BLaER1 treated with 17β-estradiol and CSF1 and Interleukin-3, amounts not matched to agents 10 nM and 100 nM (cell line): ENCODE measurements at regions not wholly inside any gene's neighbourhood (a gene's known extent, or its start where the extent isn't known, plus 50 kb on each side); places are given as distances from the start of the nearest gene placed in this dataset.

Source experiments
- H3K27ac ChIP-seq, 11 experiments: shearing (Covaris generic); formaldehyde crosslinking; 2 replicates each; pipeline ENCODE4 v1.8.1; 2022
- H3K27me3 ChIP-seq, 11 experiments: shearing (Covaris generic); formaldehyde crosslinking; 2 replicates each; pipeline ENCODE4 v1.8.1; 2022
- H3K36me3 ChIP-seq, 11 experiments: shearing (Covaris generic); formaldehyde crosslinking; 2 replicates each; pipeline ENCODE4 v1.8.1; 2022
- H3K4me1 ChIP-seq, 10 experiments: shearing (Covaris generic); formaldehyde crosslinking; 2 replicates each; pipeline ENCODE4 v1.8.1; 2022
- H3K4me2 ChIP-seq, 11 experiments: shearing (Covaris generic); formaldehyde crosslinking; 2 replicates each; pipeline ENCODE4 v1.8.1; 2022
- H3K4me3 ChIP-seq, 10 experiments: shearing (Covaris generic); formaldehyde crosslinking; 2 replicates each; pipeline ENCODE4 v1.8.1; 2022
- H3K9ac ChIP-seq, 11 experiments: shearing (Covaris generic); formaldehyde crosslinking; 2 replicates each; pipeline ENCODE4 v1.8.1; 2022
- H3K9me3 ChIP-seq, 11 experiments: shearing (Covaris generic); formaldehyde crosslinking; replicated peaks in 1 of 11; 2 replicates each; pipeline ENCODE4 v1.8.1; 2022
- H4K20me1 ChIP-seq, 11 experiments: shearing (Covaris generic); formaldehyde crosslinking; 2 replicates each; pipeline ENCODE4 v1.8.1; 2022
- Cebpa-rat ChIP-seq, 11 experiments: shearing (Covaris generic); IDR thresholded peaks; 2 replicates each; pipeline ENCODE4 v1.8.1; 2022

DNA sequence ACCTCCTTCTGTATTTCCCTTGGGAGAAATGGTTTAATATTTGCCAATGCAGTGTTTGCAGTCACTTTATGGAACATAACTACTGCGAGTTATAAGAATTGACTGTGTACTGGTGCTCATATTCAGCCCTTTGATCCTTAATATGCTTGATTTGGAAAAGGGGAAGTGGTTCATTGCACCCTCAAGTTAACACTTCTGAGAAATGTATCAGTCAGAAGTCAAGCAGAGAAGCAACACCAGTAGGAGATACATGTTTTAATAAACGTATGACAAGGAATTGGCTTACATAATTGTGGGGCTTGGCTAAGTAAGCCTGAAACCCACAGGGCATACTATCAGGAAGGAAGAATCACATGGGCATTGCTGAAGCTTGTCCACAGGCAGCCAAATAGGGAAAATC is 131.0 kb upstream of the SPRY4 start:
- no peak for TF ChIP-seq Cebpa-rat (IDR thresholded peaks at IDR 0.05)
- Histone ChIP-seq H3K36me3 (peaks cover 0 to 10% (median 0%) of the 10 kb centered on the region in 11 experiments; a peak in 1 of 22 replicates), H3K9ac (no peak overlapping the region), H3K4me3 (no peak overlapping the region), H3K4me1 (peaks cover 8 to 17% (median 11%) of the 10 kb centered on the region in 10 experiments; a peak in 18 of 20 replicates), H4K20me1 (no peaks in the 10 kb centered on the region), H3K9me3 (peaks cover 36 to 50% (median 39%) of the 10 kb centered on the region in 11 experiments), H3K27me3 (no peaks in the 10 kb centered on the region), H3K27ac (no peak overlapping the region), H3K4me2 (peak overlapping the region in 10 of 11 experiments; percentile 0 to 75 (median 20); a peak in 14 of 22 replicates)

GRCh38 chr5:142453932-142454331 is 129.1 kb upstream of the SPRY4 start:
- H3K4me3 ChIP-seq = no peak overlapping the region

GRCh38 chr5:142450419-142450818 is 125.6 kb upstream of the SPRY4 start:
- H3K27ac ChIP-seq = no peak overlapping the region
- TF ChIP-seq Cebpa-rat (IDR thresholded peaks at IDR 0.05) = no peak
- H4K20me1 ChIP-seq = no peaks in the 10 kb centered on the region
- peaks cover 11 to 24% (median 14%) of the 10 kb centered on the region in 11 experiments; a peak in 21 of 22 replicates for H3K9me3 ChIP-seq
- H3K4me1 ChIP-seq = peaks cover 0 to 20% (median 3%) of the 10 kb centered on the region in 10 experiments; a peak in 13 of 20 replicates
- no peaks in the 10 kb centered on the region for H3K36me3 ChIP-seq
- no peak overlapping the region for H3K4me3 ChIP-seq
- H3K4me2 ChIP-seq = no peak overlapping the region
- no peaks in the 10 kb centered on the region for H3K27me3 ChIP-seq
- H3K9ac ChIP-seq = no peak overlapping the region

More at GRCh38 chr5:142453932-142454331, 129.1 kb upstream of the SPRY4 start:
- Histone ChIP-seq H3K27ac (no peak overlapping the region), H3K4me1 (peaks cover 8 to 17% (median 11%) of the 10 kb centered on the region in 10 experiments; a peak in 18 of 20 replicates), H3K9ac (no peak overlapping the region), H3K27me3 (no peaks in the 10 kb centered on the region), H3K36me3 (peaks cover 0 to 8% (median 0%) of the 10 kb centered on the region in 11 experiments; a peak in 1 of 22 replicates), H3K4me2 (no peak overlapping the region), H4K20me1 (no peaks in the 10 kb centered on the region), H3K9me3 (peaks cover 27 to 43% (median 30%) of the 10 kb centered on the region in 11 experiments)
- no peak for TF ChIP-seq Cebpa-rat (IDR thresholded peaks at IDR 0.05)

DNA sequence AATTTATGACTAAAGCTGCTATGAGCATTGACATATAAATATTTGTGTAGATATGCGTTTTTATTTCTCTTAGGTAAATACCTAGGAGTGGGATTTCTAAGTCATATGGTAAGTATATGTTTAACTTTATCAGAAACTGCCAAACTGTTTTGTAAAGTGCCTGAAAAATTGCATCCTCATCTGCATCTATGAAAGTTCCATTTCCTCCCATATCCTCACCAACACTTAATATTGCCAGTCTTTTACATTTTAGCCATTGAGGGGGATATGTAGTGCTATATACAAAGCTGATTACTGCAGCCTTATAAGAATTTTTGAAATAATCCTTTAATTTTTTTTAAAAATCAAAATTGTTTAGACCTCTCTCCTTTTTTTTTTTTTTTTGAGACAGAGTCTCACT is 123.1 kb upstream of the SPRY4 start:
- Histone ChIP-seq H3K4me2 (no peak overlapping the region), H3K27ac (no peak overlapping the region), H3K36me3 (no peaks in the 10 kb centered on the region), H3K27me3 (no peaks in the 10 kb centered on the region), H3K9ac (no peak overlapping the region), H3K9me3 (peaks cover 11 to 24% (median 14%) of the 10 kb centered on the region in 11 experiments; a peak in 21 of 22 replicates), H4K20me1 (no peaks in the 10 kb centered on the region), H3K4me3 (no peak overlapping the region), H3K4me1 (peaks cover 0 to 23% (median 2%) of the 10 kb centered on the region in 10 experiments; a peak in 9 of 20 replicates)
- TF ChIP-seq Cebpa-rat (IDR thresholded peaks at IDR 0.05) = no peak

- Histone ChIP-seq H3K4me3 (no peak overlapping the region), H3K27me3 (no peaks in the 10 kb centered on the region), H3K36me3 (no peaks in the 10 kb centered on the region), H3K9ac (no peak overlapping the region), H3K9me3 (peaks cover 11 to 24% (median 14%) of the 10 kb centered on the region in 11 experiments; a peak in 21 of 22 replicates), H3K4me1 (peaks cover 0 to 25% (median 3%) of the 10 kb centered on the region in 10 experiments; a peak in 11 of 20 replicates), H3K4me2 (peak overlapping the region in 4 of 11 experiments; percentile 20 to 71 (median 57); a peak in 6 of 22 replicates), H3K27ac (peak overlapping the region in 2 of 11 experiments; percentile 32 to 39; a peak in 3 of 22 replicates), H4K20me1 (no peaks in the 10 kb centered on the region)
- TF ChIP-seq Cebpa-rat (IDR thresholded peaks at IDR 0.05) = no peak
Measured at GRCh38 chr5:142446960-142447279, 122.1 kb upstream of the SPRY4 start.

DNA sequence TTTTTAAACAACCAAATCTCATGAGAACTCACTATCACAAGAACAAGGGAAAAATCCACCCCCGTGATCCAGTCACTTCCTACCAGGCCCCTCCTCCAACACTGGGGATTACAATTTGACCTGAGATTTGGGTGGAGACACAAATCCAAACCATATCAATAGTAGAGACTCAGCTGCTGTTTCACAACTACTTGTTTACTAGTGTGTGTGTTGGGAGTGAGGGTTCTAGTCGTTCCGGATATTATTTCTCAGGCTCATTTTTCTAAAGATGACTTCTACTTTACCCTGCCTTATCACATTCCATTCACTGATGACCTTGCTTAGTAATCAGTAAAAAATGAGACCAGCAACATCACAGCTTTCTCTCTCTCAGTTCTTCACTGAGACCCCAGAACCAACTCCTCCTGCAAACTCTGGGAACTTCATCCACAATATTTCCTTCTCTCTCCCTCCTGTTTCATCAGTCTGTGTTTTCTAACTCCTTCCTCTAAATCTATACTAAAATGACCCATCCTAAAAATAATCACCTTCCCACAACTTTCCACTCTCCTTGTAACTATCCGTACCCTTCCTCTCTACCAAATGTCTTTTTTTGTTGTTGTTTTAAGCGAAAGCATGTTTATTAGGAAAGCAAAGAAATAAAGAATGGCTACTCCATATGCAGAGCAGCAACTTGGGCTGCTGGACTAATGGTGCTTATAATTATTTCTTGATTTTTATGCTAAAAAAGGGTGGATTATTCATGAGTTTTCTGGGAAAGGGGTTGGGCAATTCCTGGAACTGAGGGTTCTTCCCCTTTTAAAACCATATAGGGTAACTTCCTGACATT is 121.5 kb upstream of the SPRY4 start:
- H3K27me3 ChIP-seq = 0 out of 22 replicates have a peak, but pooled peaks cover 0 to 3% (median 0%) of the 10 kb centered on the region in 11 experiments
- H3K36me3 ChIP-seq = no peaks in the 10 kb centered on the region
- peak overlapping the region in 3 of 11 experiments; percentile 32 to 47 (median 39); a peak in 4 of 22 replicates for H3K27ac ChIP-seq
- H3K4me1 ChIP-seq = peaks cover 0 to 31% (median 7%) of the 10 kb centered on the region in 10 experiments; a peak in 16 of 20 replicates
- H3K4me3 ChIP-seq = no peak overlapping the region
- no peak for TF ChIP-seq Cebpa-rat (IDR thresholded peaks at IDR 0.05)
- peaks cover 11 to 24% (median 14%) of the 10 kb centered on the region in 11 experiments; a peak in 21 of 22 replicates for H3K9me3 ChIP-seq
- no peak overlapping the region for H3K9ac ChIP-seq
- H3K4me2 ChIP-seq = peak overlapping the region in 4 of 11 experiments; percentile 20 to 71 (median 57); a peak in 7 of 22 replicates
- H4K20me1 ChIP-seq = no peaks in the 10 kb centered on the region

DNA sequence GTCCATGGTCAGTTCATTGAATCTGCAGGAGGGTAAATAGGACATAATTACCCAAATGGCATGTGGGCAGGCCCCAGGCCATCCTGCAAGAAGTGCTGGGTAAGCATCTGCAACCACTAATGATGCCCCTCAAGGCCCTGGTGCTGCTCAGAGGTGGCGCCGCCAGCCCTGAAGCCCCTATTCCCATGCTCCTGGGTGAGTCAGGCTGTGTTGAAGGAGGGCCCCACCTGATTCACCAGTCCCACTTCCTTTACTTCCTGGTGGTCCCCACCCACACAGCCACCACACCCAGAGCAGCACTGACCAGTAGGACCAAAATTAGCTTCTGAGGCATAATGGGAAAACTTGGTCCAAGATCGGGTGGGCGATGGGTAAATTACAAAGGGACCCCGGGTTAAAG is 120.4 kb upstream of the SPRY4 start:
- Histone ChIP-seq H3K9ac (no peak overlapping the region), H3K9me3 (peaks cover 11 to 19% (median 14%) of the 10 kb centered on the region in 11 experiments; a peak in 21 of 22 replicates), H3K4me1 (peaks cover 0 to 34% (median 11%) of the 10 kb centered on the region in 10 experiments; a peak in 16 of 20 replicates), H3K4me3 (no peak overlapping the region), H4K20me1 (no peaks in the 10 kb centered on the region), H3K27me3 (0 out of 22 replicates have a peak, but pooled peaks cover 0 to 4% (median 0%) of the 10 kb centered on the region in 11 experiments), H3K36me3 (no peaks in the 10 kb centered on the region), H3K4me2 (peak overlapping the region in 5 of 11 experiments; percentile 7 to 71 (median 53); a peak in 9 of 22 replicates), H3K27ac (peak overlapping the region in 1 of 11 experiments; percentile 39; a peak in 1 of 22 replicates)
- TF ChIP-seq Cebpa-rat (IDR thresholded peaks at IDR 0.05) = no peak

GRCh38 chr5:142441616-142442015 is 116.8 kb upstream of the SPRY4 start:
- H3K9me3 ChIP-seq = peaks cover 0 to 1% (median 0%) of the 10 kb centered on the region in 11 experiments; a peak in 2 of 22 replicates
- TF ChIP-seq Cebpa-rat (IDR thresholded peaks at IDR 0.05) = no peak
- H3K4me1 ChIP-seq = peaks cover 26 to 51% (median 39%) of the 10 kb centered on the region in 10 experiments
- H3K27ac ChIP-seq = no peak overlapping the region
- no peak overlapping the region for H3K9ac ChIP-seq
- H3K4me3 ChIP-seq = no peak overlapping the region
- no peaks in the 10 kb centered on the region for H3K36me3 ChIP-seq
- no peaks in the 10 kb centered on the region for H4K20me1 ChIP-seq
- 0 out of 22 replicates have a peak, but pooled peaks cover 0 to 4% (median 0%) of the 10 kb centered on the region in 11 experiments for H3K27me3 ChIP-seq
- peak overlapping the region in 8 of 11 experiments; percentile 5 to 54 (median 24); a peak in 11 of 22 replicates for H3K4me2 ChIP-seq
